ENCODE measurements at regions not wholly inside any gene's neighbourhood (a gene's known extent, or its start where the extent isn't known, plus 50 kb on each side); places are given as distances from the start of the nearest gene placed in this dataset.
"Not testable (repeated sequence)": the region's sequence is repeated elsewhere in the genome, so short reads cannot be mapped to it uniquely, and the experiment has no call there.

- in situ Hi-C loops (cut with MboI; ENCODE audit: low sequenced_read_pairs): no loop called here
These were observed 445.6 kb downstream of the PLPP3 start for GRCh38 chr1:56133522-56134472.

- in situ Hi-C loops (cut with MboI; ENCODE audit: low sequenced_read_pairs): no loop called here
These were observed 446.8 kb downstream of the PLPP3 start for GRCh38 chr1:56132520-56132919.

GRCh38 chr1:56129837-56130236 is 449.5 kb downstream of the PLPP3 start:
- in situ Hi-C loops (cut with MboI; ENCODE audit: low sequenced_read_pairs): no loop called here

- in situ Hi-C loops (cut with MboI; ENCODE audit: low sequenced_read_pairs): no loop called here
These were observed 454.0 kb downstream of the PLPP3 start for GRCh38 chr1:56125316-56125715.

DNA sequence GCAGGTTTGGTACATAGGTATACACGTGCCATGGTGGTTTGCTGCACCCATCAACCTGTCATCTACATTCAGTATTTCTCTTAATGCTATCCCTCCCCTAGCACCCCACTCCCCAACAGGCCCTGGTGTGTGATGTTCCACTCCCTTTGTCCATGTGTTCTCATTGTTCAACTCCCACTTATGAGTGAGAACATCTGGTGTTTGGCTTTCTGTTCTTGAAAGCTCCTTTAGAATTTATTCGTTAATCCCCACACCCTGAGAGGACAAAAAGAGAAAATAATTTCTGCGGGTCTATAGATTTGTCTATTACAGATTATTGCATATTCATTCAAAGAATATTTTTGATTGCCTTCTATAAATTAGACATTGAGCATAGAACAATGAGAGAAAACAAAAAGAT is 455.5 kb downstream of the PLPP3 start:
- in situ Hi-C loops (cut with MboI; ENCODE audit: low sequenced_read_pairs): no loop called here

DNA sequence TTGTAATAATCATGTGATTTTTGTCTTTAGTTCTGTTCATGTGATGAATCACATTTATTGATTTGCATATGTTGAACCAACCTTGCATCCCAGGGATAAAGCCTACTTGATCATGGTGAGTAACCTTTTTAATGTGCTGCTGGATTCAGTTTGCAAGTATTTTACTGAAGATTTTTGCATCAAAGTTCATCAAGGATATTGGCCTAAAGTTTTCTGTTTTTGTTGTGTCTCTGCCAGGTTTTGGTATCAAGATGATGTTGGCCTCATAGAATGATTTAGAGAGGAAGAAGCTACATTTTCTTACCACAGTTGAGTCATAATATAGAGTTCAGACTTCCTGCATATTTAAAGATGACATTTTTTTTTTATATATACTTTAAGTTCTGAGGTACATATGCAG is 455.9 kb downstream of the PLPP3 start:
- in situ Hi-C loops (cut with MboI; ENCODE audit: low sequenced_read_pairs): no loop called here

DNA sequence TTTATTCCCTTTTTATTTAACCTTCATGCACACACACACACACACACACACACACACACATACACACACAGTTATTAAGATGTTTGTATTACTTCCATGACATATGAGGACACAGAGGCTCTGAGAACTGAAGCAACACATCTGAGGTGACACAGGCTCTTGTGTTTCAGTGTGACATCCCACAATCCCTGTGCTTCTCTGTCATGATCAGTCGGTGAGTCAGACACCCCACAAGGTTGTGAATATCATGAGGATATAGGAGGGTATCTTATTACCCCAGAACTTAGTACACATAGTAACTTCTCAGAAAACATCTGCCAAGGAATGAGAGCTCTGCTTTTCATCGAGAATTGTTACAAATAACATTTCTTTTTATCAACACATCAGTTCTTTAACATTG is 459.3 kb downstream of the PLPP3 start:
- in situ Hi-C loops (cut with MboI; ENCODE audit: low sequenced_read_pairs): no loop called here

GRCh38 chr1:56118676-56119075 is 460.7 kb downstream of the PLPP3 start:
- in situ Hi-C loops (cut with MboI; ENCODE audit: low sequenced_read_pairs): not testable (repeated sequence)

- in situ Hi-C loops (cut with MboI; ENCODE audit: low sequenced_read_pairs): no loop called here
These were observed 463.7 kb downstream of the PLPP3 start for GRCh38 chr1:56115701-56116100.

GRCh38 chr1:56113679-56114078 is 465.7 kb downstream of the PLPP3 start:
- in situ Hi-C loops (cut with MboI; ENCODE audit: low sequenced_read_pairs): no loop called here

DNA sequence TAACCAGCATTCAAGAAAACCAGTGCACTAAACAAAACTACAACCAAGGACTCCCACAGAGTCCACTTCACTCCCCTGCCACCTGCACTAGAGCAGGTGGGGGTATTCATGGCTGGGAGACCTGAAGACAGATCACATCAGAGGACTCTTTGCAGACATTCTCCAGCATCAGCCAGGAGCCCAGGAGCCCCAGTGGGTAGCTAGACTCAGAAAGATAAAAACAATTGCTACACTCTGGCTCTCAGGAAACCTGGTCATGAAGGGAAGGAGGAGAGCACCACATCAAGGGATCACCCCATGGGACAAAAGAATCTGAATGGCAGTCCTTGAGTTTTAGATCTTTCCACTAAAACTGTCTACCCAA is 472.1 kb downstream of the PLPP3 start:
- in situ Hi-C loops (cut with MboI; ENCODE audit: low sequenced_read_pairs): no loop called here

GRCh38 chr1:56106531-56107274 is 472.7 kb downstream of the PLPP3 start:
- in situ Hi-C loops (cut with MboI; ENCODE audit: low sequenced_read_pairs): no loop called here

DNA sequence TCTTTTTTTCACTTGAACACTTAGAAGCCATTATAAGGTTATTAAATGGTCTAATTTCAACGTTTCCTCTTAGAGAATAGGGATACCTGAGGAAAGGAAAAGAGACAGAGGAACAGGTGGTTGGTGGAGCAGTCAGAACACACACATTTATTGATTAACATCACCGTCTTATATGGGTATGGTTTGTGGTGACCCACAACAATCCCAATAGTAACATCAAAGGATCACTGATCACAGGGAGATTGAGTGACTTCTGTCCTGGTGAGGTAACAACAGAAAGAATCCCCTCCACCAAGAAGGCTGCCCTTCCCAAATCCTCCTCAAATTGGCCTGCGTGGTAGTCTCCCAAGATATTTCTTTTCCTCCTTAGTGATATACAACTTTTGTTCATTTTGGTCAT is 474.0 kb downstream of the PLPP3 start:
- in situ Hi-C loops (cut with MboI; ENCODE audit: low sequenced_read_pairs): no loop called here

DNA sequence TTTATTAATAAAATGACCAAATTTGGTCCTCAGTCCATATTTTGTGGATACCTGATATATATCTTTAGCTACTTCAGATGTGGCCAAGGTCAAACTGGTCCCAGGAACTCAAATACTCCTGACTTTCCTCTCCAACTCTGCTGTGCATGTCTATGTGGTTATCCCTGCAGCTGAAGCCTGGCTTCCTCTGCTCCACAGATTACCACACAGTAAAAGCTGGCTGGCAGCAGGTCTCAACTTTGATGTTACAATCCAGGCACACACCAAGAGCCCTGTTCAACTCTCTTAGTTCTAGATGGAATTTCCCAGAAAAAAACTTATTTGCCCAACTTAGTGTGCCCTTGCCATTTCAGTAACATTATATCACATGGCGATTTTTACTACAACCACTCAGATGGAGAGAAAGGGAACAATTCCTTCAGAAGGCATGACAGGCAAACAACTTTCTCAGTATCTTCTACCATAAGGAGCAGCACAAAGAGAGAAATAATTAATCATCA is 479.5 kb downstream of the PLPP3 start:
- in situ Hi-C loops (cut with MboI; ENCODE audit: low sequenced_read_pairs): no loop called here

- in situ Hi-C loops (cut with MboI; ENCODE audit: low sequenced_read_pairs): no loop called here
These were observed 480.4 kb downstream of the PLPP3 start for GRCh38 chr1:56098946-56099345.

DNA sequence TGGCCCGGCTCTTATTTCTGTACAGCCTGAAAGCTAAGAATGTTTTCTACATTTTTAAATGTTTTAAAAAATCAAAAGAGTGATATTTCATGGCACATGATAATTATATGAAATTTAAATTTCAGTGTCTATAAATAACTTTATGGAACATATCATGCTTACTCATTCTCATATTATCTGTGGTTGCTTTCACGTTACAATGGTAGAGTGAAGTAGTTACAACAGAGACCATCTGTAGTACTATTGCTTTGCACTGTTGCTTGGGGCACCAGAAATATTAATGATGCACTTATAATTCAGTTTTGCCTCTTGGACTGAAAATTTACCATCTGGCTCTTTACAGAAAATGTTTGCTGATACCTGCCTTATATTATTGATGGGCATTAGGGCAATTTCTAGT is 481.6 kb downstream of the PLPP3 start:
- in situ Hi-C loops (cut with MboI; ENCODE audit: low sequenced_read_pairs): no loop called here

- in situ Hi-C loops (cut with MboI; ENCODE audit: low sequenced_read_pairs): no loop called here
These were observed 483.4 kb downstream of the PLPP3 start for GRCh38 chr1:56095696-56096665.

GRCh38 chr1:56094168-56094567 is 485.2 kb downstream of the PLPP3 start:
- in situ Hi-C loops (cut with MboI; ENCODE audit: low sequenced_read_pairs): no loop called here

GRCh38 chr1:56092684-56093570 is 486.4 kb downstream of the PLPP3 start:
- in situ Hi-C loops (cut with MboI; ENCODE audit: low sequenced_read_pairs): no loop called here

DNA sequence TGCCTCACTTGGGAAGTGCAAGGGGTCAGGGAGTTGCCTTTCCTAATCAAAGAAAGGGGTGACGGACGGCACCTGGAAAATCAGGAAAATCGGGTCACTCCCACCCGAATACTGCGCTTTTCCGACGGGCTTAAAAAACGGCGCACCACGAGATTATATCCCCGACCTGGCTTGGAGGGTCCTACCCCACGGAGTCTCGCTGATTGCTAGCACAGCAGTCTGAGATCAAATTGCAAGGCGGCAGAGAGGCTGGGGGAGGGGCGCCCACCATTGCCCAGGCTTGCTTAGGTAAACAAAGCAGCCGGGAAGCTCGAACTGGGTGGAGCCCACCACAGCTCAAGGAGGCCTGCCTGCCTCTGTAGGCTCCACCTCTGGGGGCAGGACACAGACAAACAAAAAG is 489.5 kb downstream of the PLPP3 start:
- in situ Hi-C loops (cut with MboI; ENCODE audit: low sequenced_read_pairs): not testable (repeated sequence)
